GM19395 (cell line): ENCODE measurements at regions not wholly inside any gene's neighbourhood (a gene's known extent, or its start where the extent isn't known, plus 50 kb on each side); places are given as distances from the start of the nearest gene placed in this dataset.

Experiments used
- ATAC-seq: cut with Tn5 transposase; IDR thresholded peaks from one replicate; pipeline ENCODE4 v1.9.1; 2021; ENCODE audit warnings: mild to moderate bottlenecking, moderate library complexity; ENCODE audit not compliant: unreplicated experiment

DNA sequence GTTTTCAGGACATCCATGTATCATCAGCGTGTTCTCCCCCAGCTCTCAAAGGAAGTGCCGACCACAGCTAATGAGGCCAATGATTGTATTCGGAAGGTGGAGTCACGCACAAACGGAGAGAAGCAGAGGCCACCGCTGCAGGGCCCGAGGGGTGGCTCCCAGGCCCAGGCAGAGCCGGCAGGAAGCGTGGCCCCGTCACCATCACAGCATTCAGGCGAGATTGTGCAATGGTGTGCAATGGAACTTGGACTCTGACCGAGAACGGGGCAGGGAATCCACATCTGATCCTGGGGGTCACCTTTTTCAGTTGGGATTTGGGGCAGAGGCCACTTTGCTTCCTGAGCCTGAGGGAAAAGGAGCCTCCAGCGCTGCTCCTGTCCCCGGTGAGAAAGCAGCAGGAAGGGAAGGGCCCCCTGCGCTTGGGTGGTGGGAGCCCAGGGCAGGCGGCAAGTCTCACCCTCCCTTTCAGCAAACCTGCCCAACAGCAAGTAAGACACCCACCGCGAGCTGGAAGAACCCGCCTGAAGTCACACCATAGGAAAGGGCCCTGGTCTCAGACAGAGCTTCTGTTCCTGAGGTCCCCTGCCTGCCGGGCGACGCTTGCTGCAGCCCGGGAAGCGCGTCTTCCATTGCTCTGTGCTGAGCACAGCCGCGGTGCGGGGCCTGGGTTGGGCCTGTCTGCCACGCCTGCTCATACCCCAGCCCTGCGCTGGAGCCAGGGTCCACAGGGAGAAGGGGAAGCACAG, 1430.7 kb downstream of the BRD1 start:
- no peak for ATAC-seq

DNA sequence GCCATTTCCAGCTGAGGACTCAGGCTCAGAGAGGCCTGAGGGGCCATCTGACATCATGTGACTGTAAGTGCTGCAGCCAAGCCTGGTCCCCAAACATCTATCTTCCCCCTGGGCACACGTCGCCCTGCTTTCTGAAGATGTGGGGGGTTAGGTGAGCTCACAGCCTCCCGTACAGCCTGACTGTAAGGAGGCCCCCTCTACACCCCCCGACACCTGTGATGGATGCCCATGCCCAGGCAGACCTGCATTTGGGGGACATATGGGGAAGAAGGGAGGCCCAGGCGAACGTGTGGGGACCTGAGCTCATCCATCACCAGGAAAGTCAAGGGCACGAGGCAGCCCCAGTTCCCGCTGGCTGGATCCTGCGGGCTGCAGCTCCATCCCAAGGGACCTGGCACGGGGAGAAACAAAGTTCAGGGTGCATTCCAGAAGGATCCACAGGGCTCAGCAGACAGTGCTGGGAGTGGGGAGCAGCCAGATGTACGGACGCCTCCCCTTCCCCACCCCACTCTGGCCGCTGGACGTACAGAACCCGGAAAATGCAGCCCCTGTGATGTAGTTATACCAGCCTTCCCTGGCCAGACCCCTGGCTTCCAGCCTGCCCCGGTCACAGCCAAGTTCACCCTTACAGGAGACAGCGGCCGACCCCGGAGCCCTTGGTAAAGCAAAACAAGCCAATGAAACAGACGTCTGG, 1431.4 kb downstream of the BRD1 start:
- ATAC-seq, result no peak

DNA sequence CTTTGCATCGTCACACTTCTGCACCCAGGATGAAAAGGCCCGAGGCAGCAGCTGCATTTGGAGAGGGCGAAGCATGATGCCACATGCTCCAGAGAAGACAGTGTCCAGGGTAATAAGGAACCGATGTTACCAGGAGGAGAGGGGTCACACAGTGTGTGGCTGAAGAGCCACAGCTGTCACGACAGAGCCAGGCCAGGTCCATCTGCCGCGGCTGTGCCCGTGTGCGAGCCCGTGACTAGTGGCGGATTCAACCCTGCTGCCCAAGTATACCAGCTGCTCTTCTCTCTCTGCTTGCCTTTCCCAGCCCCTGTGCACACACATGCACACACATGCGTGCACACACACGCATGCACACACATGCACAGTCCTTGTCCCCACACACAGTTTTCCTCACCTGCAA, 1432.5 kb downstream of the BRD1 start:
- ATAC-seq, result no peak

DNA sequence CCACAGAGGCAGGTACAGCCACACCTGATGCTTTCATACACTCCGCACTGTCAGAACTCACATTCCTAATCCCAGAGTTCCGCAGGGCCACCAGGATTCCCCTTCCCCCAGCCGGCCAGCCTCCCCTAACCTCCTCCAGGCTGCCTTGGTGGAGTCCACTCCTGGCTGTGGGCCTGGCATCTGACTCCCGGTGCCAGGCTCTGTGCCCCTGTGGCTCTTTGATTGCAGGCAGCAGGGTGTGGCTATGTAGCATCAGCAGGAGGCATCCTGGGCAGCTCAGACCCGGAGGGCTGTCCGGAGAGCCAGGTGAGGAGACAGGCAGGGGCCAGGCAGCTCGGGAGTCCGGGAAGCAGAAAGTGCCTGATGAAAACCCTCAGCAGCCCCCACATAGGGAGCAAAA, 1432.9 kb downstream of the BRD1 start:
- ATAC-seq, result no peak

DNA sequence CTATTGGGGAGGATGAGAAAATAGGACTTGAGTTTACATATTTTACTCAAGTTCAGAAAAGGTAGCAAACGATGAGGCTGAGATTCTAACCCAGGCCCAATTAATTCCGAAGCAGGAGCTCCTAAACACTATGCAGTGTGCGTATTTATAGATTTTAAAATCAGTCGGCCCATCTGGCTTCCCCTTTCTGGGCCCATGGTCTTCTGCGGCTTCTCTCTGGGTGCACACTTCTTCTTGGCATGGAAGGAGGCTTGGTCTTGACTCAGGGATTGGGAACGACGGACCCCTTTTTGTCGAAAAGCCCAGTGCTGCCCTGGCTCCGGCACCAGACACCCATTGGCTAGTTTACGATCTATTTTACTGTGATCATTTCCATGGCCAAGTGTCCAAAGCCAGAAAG, 1433.8 kb downstream of the BRD1 start:
- ATAC-seq, result no peak

DNA sequence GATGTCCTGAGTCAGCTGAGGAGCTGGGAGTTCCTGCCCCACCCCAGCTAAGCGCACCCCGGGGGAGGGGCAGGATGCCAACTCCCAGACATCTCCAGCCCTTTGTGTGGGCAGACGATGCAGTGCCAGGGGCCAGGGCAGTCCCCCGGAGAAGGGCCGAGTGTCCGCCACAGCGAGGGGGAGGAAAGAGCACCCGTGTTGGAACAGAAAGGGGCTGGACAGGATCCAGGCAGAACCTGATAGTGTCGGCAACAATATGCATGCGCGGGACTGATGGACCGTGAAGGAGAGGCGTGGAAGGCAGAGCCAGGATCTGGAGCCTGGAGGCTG, 1434.7 kb downstream of the BRD1 start:
- no peak for ATAC-seq

DNA sequence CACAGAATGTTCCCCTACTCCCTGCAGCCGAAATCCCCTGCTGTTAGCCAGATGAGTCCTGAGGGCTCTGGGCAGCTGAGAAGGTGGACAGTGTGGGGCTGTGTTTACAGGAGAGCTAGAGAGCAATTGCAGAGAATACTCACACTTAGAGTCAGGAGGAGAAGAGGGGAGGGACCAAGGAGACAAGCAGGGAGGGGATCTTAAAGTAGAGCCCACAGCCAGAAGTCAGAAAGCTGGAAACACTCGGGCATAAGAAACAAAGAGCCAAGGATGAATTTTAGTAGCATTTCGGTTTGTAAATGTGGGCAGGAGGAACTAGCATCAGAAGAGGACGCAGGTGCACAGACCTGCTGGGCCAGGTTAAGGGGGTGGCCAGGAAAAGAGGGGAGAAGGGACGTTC, 1435.9 kb downstream of the BRD1 start:
- ATAC-seq, result no peak

DNA sequence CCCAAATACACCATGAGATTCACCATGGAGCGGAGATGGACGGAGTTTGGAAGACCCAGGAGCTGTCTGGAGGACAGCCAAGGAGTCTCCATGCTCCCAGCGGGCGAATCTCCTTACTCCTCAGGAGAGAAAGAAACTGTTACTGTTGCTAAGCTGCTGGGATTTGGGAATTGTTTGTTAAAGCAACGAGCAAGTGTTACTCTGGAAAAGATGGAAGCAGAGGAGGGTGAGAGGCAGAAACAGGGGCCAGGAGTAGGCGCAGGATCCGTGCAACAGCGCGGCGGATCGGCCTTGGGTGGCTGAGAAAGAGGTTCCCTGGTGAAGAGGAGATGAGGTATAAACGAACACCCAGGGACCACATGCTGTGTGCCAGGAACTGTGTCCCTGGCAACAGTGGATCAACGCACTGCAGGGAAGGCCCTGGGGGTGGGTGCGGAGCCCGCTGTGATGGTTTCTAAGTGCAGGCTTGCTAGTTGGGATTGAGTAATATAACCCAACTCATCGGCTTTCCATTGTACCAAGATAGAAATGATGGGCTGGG, 1436.4 kb downstream of the BRD1 start:
- no peak for ATAC-seq

DNA sequence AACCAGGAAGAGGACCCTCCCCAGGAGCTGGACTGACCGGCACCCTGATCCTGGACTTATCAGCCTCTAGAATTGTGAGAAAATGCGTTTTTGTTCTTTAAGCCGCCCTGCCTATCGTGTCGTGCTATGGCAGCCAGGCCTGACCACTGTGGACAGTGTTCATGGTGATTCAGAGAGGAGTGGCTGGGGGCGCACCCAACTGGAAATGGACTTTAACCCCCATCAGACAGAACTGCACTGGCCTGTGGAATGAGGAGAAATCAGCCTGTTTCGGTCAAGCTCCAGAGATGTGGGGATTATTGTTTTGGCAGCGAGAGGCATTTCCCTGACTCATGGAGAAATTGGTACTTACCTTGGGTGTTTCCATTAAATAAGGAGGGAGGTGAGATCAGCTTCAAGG, 1437.8 kb downstream of the BRD1 start:
- ATAC-seq, result no peak

DNA sequence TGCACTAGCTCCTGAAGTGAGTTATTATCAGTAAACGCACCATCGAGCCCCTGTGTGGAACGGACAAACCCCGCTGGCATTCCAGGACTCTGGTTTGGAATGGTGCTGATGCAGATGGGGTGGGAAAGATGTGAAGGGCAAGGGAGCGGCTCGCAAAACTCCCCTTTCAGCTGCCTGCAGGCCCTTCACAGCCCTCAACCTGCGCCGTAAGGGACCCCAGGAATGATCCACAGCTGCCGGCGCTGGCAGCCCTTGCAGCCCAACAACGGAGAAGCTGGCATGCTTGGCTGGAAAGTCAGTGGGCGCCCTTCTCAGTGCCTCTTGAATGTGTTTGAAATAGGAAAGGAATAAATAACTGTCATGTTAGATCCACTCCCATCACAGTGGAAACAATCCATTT, 1445.5 kb downstream of the BRD1 start:
- no peak for ATAC-seq

DNA sequence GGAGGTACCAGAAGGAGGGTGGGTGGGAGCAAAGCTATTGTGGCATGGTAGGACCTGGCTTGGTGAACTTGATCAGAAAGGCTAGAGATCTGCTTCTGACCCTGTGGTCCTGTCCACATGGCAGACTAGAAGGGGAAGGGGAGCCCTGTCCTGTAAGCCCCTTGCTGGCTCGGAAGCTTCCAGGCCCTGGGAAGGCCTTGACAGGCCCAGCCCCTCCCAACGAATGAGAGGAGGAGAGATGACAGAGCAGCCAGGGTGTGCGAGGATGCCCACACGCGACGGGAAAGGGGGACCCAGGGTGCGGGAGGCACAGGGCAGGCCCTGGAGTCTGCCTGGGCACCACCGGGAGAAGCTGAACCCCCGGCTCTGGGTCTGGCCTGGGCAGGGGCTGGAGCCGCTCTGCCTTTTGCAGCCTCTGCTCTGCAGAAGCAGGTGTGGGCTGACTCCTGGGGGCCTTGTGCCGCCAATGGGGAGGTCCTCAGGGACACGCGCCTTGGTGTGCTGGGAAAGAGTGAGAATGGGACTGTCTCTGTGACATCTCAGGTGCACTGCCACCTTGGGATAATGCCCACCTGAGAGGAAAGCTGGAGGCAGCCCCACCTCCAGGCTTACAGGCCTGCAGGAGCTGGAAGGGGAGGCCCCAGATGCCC, 1447.5 kb downstream of the BRD1 start:
- ATAC-seq, result no peak

DNA sequence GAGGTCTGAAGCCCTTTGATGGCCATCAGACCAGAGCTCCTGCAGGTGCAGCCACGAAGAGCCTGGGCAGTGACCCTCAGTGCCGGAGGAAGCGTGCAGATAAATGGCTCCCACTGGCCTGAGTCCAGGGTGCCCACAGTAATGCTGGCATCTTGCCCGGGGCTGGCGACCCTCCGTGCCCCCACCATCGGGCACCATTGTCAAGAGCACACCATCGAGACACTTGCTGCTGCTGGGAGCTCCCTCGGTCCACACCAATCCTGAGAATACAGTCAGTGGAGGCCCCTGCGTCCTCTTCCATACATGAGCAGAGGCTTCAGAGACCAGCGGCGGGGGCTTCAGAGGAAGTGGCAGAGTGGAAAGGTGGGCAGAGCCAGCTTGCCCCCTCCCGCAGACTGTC, 1448.3 kb downstream of the BRD1 start:
- no peak for ATAC-seq

DNA sequence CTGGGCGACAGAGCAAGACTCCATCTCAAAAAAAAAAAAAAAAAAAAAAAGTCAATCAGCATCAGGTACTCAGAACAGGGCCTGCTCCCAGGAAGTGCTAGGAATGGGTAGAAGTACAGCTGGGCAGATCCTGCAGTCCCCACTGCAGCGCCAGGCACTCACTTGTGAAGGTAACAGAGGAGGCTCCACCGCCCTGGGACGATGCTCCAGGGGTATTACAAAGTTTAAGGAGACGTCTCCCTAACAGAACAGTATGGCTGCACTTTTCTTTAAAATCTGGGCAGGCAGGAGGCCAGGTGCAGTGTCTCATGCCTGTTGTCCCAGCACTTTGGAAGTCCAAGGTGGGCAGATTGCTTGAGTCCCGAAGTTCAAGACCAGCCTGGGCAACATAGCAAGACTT, 1449.0 kb downstream of the BRD1 start:
- no peak for ATAC-seq

DNA sequence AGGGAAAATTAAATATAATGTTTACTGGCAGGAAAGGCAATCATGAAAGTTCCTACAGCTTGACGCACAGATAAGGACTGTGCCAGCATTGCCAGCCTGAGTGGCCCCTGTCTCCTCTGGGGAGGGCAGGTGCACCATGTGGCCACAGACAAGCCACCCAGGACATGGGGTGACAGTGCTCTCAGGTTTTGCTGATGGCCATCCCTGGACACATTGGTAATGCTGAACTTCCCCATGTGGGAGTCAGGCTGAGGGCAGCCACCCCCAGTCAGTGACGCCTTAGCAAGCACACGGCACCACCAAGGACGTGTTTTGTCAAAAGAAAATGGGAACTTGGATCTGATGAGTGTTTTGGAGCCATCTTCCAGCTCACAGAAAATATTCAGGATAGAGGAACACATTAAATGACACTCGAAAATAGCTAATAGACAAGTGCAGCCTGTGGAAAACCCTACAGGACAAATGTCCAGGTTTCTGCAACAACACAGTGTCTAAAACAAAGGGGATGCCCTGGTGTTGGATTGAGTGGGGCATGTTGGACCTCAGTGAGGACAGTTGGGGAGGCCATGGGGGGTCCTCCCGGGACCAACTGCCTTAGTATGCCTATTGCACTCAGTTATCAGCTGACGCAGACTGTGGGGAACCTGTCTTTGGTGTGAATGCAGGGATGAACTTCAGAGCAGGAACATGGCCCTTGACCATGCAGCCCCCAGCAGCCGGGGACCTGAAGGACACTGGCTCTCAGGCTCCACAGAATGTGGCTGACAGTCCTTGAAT, 1450.5 kb downstream of the BRD1 start:
- ATAC-seq, result no peak

DNA sequence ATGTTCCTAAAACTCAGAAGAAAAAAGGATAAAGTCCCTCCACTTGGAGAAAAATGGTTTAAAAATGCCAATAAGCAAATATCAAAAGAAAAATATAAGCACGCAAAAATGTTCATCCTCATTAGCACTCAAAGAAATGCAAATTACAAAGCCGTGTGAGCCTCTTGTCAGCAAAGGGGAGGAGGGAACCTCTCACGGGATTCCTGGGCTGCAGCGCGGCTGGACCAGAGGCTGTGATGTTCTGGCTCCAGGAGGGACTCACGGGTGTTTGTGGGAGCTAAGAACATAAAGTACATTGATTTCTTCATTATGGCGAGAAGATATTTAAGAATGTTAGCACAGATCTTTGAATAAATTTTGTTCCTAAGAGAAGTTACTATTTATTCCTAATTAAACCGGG, 1451.2 kb downstream of the BRD1 start:
- ATAC-seq, result no peak

DNA sequence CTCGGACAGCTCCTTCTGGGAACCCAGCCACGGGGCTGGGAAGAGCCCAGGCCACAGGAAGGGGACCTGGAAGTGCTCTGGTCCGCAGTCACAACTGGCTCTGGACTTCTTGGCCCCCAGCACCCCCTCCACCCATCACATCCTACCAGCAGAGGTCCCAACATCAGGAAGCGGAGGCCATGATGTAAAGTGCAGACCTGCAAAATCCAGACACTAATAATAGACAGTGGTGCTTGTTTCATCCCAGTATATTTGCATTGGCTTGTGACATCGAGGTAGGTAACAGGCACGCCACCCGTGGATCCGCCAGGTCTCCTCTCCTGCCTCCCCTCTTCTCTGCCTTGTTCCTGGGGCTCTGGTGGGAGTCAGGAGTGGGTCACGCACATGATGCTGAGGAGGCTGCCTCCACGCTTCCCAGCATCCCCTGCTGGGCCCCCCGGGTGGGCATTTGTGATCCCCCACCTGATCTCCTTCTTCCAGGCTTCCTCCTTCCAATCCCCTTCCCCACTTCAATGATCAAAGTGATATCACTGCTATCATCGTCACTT, 1454.0 kb downstream of the BRD1 start:
- no peak for ATAC-seq

DNA sequence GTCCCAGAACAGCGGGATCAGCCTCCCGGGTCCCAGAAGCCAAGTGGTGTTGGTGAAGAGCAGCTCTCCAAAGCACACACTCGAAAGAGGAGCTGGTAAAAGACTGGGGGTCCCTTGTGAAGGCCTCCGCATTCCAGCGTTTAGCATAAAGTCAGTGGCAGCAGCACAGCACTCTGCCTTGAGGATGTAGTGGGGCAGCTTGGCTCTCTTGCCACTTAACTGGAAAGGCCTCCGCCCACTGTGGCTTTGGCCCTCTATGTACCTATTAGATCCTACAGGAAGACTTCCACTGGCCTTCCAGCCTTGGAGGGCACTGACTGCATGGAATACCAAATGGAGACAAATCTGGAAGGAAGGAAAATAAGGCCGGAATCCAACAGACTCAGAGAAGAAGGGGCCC, 1455.3 kb downstream of the BRD1 start:
- ATAC-seq, result no peak

DNA sequence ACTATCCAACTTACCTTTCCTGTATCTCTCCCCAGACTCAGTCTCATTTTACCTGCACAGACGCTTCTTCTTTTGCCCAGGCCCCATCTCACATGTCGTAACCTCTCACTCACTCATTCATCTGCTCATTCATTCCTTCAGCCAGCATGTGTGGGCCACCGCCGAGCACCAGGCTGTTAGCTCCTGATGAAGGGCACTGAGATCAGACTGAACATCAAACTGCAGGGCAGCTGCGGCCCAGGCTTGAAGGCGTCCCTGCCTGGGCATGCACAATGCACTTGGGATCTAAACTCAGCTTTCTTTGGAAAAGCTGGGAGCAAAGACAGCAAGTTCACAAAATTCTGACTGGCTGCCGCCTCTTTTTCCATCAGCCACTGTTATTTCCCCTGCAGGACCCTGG, 1456.3 kb downstream of the BRD1 start:
- no peak for ATAC-seq

DNA sequence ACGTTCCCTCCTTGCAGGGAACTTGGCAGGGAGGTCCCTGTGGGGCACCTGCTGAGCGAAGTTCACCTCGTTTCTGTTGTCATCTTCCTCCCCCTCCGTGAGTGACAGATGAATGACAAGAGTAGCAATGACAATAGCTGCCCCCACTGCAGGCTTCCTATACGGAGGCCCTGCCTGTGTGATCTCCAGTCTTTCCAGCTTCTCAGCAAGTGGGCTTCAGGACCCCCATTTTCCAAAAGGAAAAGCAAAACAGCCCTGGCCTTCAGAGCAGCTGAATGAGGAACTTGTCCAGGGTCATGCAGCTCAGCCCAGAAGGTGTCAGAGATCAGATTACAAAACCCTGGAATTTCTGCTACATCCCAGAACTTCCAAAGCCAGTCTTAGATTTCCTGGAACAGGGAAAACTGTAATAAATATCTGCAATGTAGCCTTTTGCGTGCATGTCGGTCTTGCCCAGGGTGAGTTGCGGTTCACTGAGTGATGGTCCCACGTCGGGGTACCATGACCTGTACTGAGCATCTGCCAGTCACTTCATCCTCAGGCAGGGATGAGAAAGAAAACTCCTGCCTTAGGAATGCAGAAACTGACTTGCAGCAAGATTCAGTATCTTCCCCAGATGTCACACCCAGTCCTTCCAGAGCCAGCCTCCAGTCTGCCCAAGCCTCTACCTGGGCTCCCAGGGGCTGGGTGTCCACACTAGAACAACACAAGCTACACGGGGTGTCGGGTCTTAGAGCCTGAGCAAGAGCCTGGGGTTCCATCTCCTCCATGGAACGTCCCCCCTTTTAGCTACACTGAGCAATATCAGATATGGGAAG, 1457.0 kb downstream of the BRD1 start:
- no peak for ATAC-seq

DNA sequence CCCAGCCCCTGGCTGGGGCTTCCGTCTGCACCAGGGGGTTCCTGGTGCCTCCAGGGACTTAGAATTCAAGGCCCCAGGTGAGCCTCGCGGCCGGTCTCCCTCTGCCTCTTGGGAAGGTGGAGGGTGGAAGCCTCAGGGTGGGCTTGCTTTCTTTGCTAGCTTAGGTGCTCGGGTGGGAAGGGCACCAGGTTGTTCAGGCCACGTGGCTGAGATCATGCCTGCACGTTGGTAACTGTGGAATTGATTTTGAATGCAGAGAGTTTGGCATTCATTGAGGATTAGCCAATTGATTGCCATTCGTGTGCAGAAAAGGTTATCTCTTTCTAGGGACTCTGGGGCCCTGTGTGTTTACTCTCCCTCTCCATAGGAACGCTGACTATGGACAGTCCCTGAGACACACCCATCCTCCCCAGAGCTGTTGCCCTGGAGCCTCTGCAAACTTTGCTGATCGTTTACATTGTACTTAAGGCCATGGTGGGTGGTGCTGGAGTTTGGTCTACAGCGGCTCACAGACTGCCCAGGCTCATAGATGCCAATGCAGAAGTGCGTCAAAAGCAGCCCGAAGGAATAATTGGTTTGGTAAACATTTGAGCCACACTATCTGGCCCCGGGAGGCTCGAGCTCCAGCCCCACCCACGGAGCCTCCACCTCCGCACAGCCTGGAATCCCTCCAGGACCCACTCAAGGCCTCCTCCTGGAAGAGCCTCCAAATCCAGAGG, 1457.7 kb downstream of the BRD1 start:
- ATAC-seq, result no peak
